H9 (cell line): ENCODE measurements at regions not wholly inside any gene's neighbourhood (a gene's known extent, or its start where the extent isn't known, plus 50 kb on each side); places are given as distances from the start of the nearest gene placed in this dataset.

Source experiments
- DNase-seq: peaks from one replicate; pipeline ENCODE4 v3.0.0-alpha.2; 2017
- H2AFZ ChIP-seq: one replicate; pipeline ENCODE4 v1.6.1; 2013; ENCODE audit warnings: mild to moderate bottlenecking, low read length, control low read depth, moderate library complexity
- H2AK5ac ChIP-seq: 2 replicates; pipeline ENCODE4 v1.6.1; 2013; ENCODE audit warnings: low read length, control low read depth, mixed read lengths; ENCODE audit not compliant: insufficient read length
- H2BK120ac ChIP-seq: one replicate; pipeline ENCODE4 v1.6.1; 2013; ENCODE audit warnings: low read depth, mild to moderate bottlenecking, low read length, control low read depth, inconsistent platforms; ENCODE audit not compliant: poor library complexity, severe bottlenecking
- H2BK12ac ChIP-seq: 2 replicates; pipeline ENCODE4 v1.6.1; 2013; ENCODE audit warnings: low read length, control low read depth, mixed read lengths, low read depth; ENCODE audit not compliant: insufficient read length
- H2BK15ac ChIP-seq: 2 replicates; pipeline ENCODE4 v1.6.1; 2013; ENCODE audit warnings: low read depth, low read length, control low read depth
- H2BK20ac ChIP-seq: one replicate; pipeline ENCODE4 v1.6.1; 2013; ENCODE audit warnings: low read depth, mild to moderate bottlenecking, low read length, control low read depth, inconsistent platforms; ENCODE audit not compliant: poor library complexity, severe bottlenecking
- H2BK5ac ChIP-seq: 2 replicates; pipeline ENCODE4 v1.6.1; 2013; ENCODE audit warnings: low read length, control low read depth, mixed read lengths; ENCODE audit not compliant: insufficient read length
- H3K14ac ChIP-seq: 2 replicates; pipeline ENCODE4 v1.6.1; 2013; ENCODE audit warnings: low read length, control low read depth; ENCODE audit not compliant: insufficient read depth
- H3K18ac ChIP-seq: 2 replicates; pipeline ENCODE4 v1.6.1; 2013; ENCODE audit warnings: low read depth, mild to moderate bottlenecking, mixed read lengths, low read length, control low read depth; ENCODE audit not compliant: insufficient read length
- H3K23ac ChIP-seq: 2 replicates; pipeline ENCODE4 v1.6.1; 2013; ENCODE audit warnings: low read length, control low read depth, mixed read lengths, low read depth; ENCODE audit not compliant: insufficient read length
- H3K23me2 ChIP-seq: 2 replicates; pipeline ENCODE4 v1.6.1; 2013; ENCODE audit warnings: low read depth, mild to moderate bottlenecking, mixed read lengths, low read length, control low read depth; ENCODE audit not compliant: insufficient read length, poor library complexity, severe bottlenecking
- H3K27ac ChIP-seq: 2 replicates; pipeline ENCODE4 v1.5.1; 2013; ENCODE audit warnings: low read length, control low read depth, mixed read lengths, low read depth; ENCODE audit not compliant: insufficient read length
- H3K27me3 ChIP-seq: 2 replicates; pipeline ENCODE4 v1.6.1; 2013; ENCODE audit warnings: low read length, control low read depth, inconsistent platforms; ENCODE audit not compliant: insufficient read depth
- H3K4ac ChIP-seq: 2 replicates; pipeline ENCODE4 v1.6.1; 2013; ENCODE audit warnings: low read depth, mild to moderate bottlenecking, control low read depth, inconsistent platforms, low read length, moderate library complexity
- H3K4me1 ChIP-seq: 2 replicates; pipeline ENCODE4 v1.6.1; 2013; ENCODE audit warnings: low read length, control low read depth, inconsistent platforms; ENCODE audit not compliant: insufficient read depth
- H3K4me2 ChIP-seq: 2 replicates; pipeline ENCODE4 v1.6.1; 2013; ENCODE audit warnings: low read length, control low read depth, mixed read lengths; ENCODE audit not compliant: insufficient read length, insufficient read depth
- H3K56ac ChIP-seq: 2 replicates; pipeline ENCODE4 v1.6.1; 2013; ENCODE audit warnings: low read depth, mild to moderate bottlenecking, mixed read lengths, low read length, control low read depth; ENCODE audit not compliant: insufficient read length
- H3K79me1 ChIP-seq: 2 replicates; pipeline ENCODE4 v1.6.1; 2013; ENCODE audit warnings: low read depth, mild to moderate bottlenecking, moderate library complexity, low read length, control low read depth, inconsistent platforms; ENCODE audit not compliant: insufficient read depth, poor library complexity, severe bottlenecking
- H3K79me2 ChIP-seq: 2 replicates; pipeline ENCODE4 v1.6.1; 2013; ENCODE audit warnings: low read length, control low read depth, inconsistent platforms; ENCODE audit not compliant: insufficient read depth
- H3K9ac ChIP-seq: 2 replicates; pipeline ENCODE4 v1.6.1; 2013; ENCODE audit warnings: low read length, control low read depth, mixed read lengths; ENCODE audit not compliant: insufficient read length; ENCODE audit errors: extremely low read depth
- H3K9me3 ChIP-seq: one replicate; pipeline ENCODE4 v1.6.1; 2013; ENCODE audit warnings: low read depth, low read length, inconsistent platforms; ENCODE audit not compliant: control insufficient read depth
- H3T11ph ChIP-seq: one replicate; pipeline ENCODE4 v1.6.1; 2013; ENCODE audit warnings: mild to moderate bottlenecking, low read length, control low read depth, inconsistent platforms
- H4K20me1 ChIP-seq: one replicate; pipeline ENCODE4 v1.6.1; 2013; ENCODE audit not compliant: control insufficient read depth, insufficient read length, insufficient read depth
- H4K5ac ChIP-seq: 2 replicates; pipeline ENCODE4 v1.6.1; 2013; ENCODE audit warnings: low read depth, mild to moderate bottlenecking, mixed read lengths, low read length, control low read depth; ENCODE audit not compliant: insufficient read length
- H4K8ac ChIP-seq: replicated peaks from 2 replicates; pipeline ENCODE4 v1.6.1; 2013; ENCODE audit warnings: low read length, control low read depth, mixed read lengths, low read depth; ENCODE audit not compliant: insufficient read length
- H4K91ac ChIP-seq: 2 replicates; pipeline ENCODE4 v1.6.1; 2013; ENCODE audit warnings: low read depth, mild to moderate bottlenecking, moderate library complexity, mixed read lengths, low read length, control low read depth; ENCODE audit not compliant: insufficient read length
- H3K27ac Mint-ChIP-seq, 3 experiments: 2 replicates in 2 of 3; 3 replicates in 1 of 3; pipeline ENCODE4 v1.8.0; 2020 to 2021; ENCODE audit warnings: mixed read lengths in 3 of 3, mild to moderate bottlenecking in 1 of 3, moderate library complexity in 1 of 3
- H3K27me3 Mint-ChIP-seq: 2 replicates; pipeline ENCODE4 v1.8.0; 2021; ENCODE audit warnings: low read depth, mild to moderate bottlenecking, moderate library complexity, mixed read lengths
- H3K36me3 Mint-ChIP-seq, 3 experiments: 2 replicates in 2 of 3; 3 replicates in 1 of 3; pipeline ENCODE4 v1.8.0; 2020 to 2021; ENCODE audit warnings: low read depth in 3 of 3, mixed read lengths in 3 of 3; ENCODE audit not compliant: insufficient read depth in 1 of 3
- H3K4me1 Mint-ChIP-seq, 2 experiments: 2 replicates each; pipeline ENCODE4 v1.8.0; 2020; ENCODE audit warnings: mixed read lengths in 2 of 2
- H3K4me3 Mint-ChIP-seq, 2 experiments: 2 replicates in 1 of 2; 3 replicates in 1 of 2; pipeline ENCODE4 v1.8.0; 2020 to 2021; ENCODE audit warnings: mild to moderate bottlenecking in 2 of 2, mixed read lengths in 2 of 2, moderate library complexity in 1 of 2
- H3K9me3 Mint-ChIP-seq, 2 experiments: 2 replicates in 1 of 2; 3 replicates in 1 of 2; pipeline ENCODE4 v1.8.0; 2020; ENCODE audit warnings: mild to moderate bottlenecking in 2 of 2, mixed read lengths in 2 of 2, moderate library complexity in 1 of 2
- CTCF ChIP-seq: fragments of 200-600 bp; sonication (generic); conservative IDR thresholded peaks from 3 replicates; pipeline ENCODE4 v1.8.0; 2021; ENCODE audit warnings: antibody characterized with exemption, mild to moderate bottlenecking
- WGBS: extraction: QIAGEN DNeasy Blood & Tissue Kit; methylation state at CpG from one replicate; pipeline ENCODE4 v1.1.7; 2013; ENCODE audit warnings: missing lambda C conversion rate, low lambda C conversion rate, mixed read lengths; ENCODE audit not compliant: insufficient read length; ENCODE audit errors: extremely low coverage; 5-methylcytosine and 5-hydroxymethylcytosine counted together

DNA sequence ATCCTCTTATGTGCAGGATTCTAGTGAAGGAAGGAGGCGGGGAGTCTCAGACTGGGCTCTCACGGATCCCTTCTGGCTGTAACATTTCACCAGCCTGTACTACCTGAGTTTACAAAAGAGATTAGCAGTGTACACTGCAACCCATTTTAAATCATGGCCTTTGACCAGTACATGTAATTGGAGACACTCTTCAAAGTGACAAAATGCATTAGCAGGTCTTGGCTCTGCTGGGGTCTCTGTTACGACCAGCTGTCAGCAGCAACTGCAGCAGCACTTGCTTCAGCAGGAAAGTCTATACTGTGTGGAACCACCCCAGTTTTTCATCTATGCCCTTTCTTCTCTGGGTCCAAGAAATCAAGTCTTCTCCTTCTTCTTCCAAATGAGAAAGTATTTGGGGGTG, 322.8 kb upstream of the ASIC2 start:
- Histone ChIP-seq H4K91ac (no peak overlapping the region), H3K23ac (no peak overlapping the region), H2BK20ac (no peak overlapping the region), H3K9ac (no peak overlapping the region), H3K27me3 (no peaks in the 10 kb centered on the region), H4K5ac (no peak overlapping the region), H3K18ac (no peak overlapping the region), H3K14ac (no peak overlapping the region), H2BK120ac (no peak overlapping the region), H2BK5ac (no peak overlapping the region), H3K23me2 (no peaks in the 10 kb centered on the region), H3K56ac (no peak overlapping the region), H2AK5ac (no peak overlapping the region), H2AFZ (no peak overlapping the region), H2BK15ac (no peak overlapping the region), H3K9me3 (no peaks in the 10 kb centered on the region), H4K8ac (no peak overlapping the region), H2BK12ac (no peak overlapping the region), H3K27ac (no peak overlapping the region), H3K4me1 (no peaks in the 10 kb centered on the region), H3K79me1 (no peaks in the 10 kb centered on the region), H3T11ph (no peak overlapping the region), H3K79me2 (no peaks in the 10 kb centered on the region), H3K4me2 (no peak overlapping the region), H3K4ac (no peak overlapping the region), H4K20me1 (no peaks in the 10 kb centered on the region)
- no peak for DNase-seq
- TF ChIP-seq CTCF = no peak
- Mint-ChIP-seq H3K27me3 (no peaks in the 10 kb centered on the region; the same call in 1 of the 2 replicates), H3K9me3 (no peaks in the 10 kb centered on the region; a peak in 1 of 5 replicates), H3K4me1 (peaks cover under 1 to 1% of the 10 kb centered on the region in 2 experiments; a peak in 2 of 4 replicates), H3K36me3 (no peaks in the 10 kb centered on the region), H3K27ac (no peak overlapping the region), H3K4me3 (no peak overlapping the region)
- no CpG with 5 or more reads among the region's 3 CpGs for WGBS
